ENCODE measurements at regions not wholly inside any gene's neighbourhood (a gene's known extent, or its start where the extent isn't known, plus 50 kb on each side); places are given as distances from the start of the nearest gene placed in this dataset.

DNA sequence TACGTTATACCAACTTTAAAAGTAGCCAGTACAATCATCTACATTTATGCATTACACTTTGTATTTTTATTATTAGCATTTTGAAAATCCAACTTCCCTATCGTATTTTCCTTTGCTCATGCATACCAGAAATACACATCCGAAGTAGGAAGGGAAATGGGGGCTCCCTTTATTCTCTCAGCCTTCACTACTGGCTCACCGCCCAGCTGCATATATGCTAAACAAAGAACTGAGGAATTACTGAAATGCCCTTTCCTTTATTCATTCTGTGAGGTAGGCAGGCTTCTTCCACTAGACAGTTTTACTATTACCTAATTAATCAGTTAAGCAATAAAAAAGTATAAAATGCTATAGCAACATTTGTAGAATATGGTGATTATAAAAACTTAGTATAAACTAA, 291.6 kb downstream of the KLF12 start:
- TF ChIP-seq, protein P1, sequence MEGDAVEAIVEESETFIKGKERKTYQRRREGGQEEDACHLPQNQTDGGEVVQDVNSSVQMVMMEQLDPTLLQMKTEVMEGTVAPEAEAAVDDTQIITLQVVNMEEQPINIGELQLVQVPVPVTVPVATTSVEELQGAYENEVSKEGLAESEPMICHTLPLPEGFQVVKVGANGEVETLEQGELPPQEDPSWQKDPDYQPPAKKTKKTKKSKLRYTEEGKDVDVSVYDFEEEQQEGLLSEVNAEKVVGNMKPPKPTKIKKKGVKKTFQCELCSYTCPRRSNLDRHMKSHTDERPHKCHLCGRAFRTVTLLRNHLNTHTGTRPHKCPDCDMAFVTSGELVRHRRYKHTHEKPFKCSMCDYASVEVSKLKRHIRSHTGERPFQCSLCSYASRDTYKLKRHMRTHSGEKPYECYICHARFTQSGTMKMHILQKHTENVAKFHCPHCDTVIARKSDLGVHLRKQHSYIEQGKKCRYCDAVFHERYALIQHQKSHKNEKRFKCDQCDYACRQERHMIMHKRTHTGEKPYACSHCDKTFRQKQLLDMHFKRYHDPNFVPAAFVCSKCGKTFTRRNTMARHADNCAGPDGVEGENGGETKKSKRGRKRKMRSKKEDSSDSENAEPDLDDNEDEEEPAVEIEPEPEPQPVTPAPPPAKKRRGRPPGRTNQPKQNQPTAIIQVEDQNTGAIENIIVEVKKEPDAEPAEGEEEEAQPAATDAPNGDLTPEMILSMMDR (IDR thresholded peaks at IDR 0.05), result no peak
- no peak for TF ChIP-seq POLR2A (IDR thresholded peaks at IDR 0.05)

Data from body of pancreas (tissue), 4 donors.